Panc1 (cell line): ENCODE measurements at regions not wholly inside any gene's neighbourhood (a gene's known extent, or its start where the extent isn't known, plus 50 kb on each side); places are given as distances from the start of the nearest gene placed in this dataset.

Source experiments
- ATAC-seq: fragments of 200-7000 bp; cut with Tn5 transposase; 2 replicates; pipeline ENCODE4 v1.9.1; 2020; ENCODE audit warnings: mild to moderate bottlenecking, moderate library complexity
- BruUV-seq: library from RNA; stranded (reverse); fragments of 400-500 nt; replicated peaks from 2 replicates; lab custom pipeline; 2021; lab: Mats Ljungman, UMichigan
- CTCF ChIA-PET: fragments of 300-600 bp; sonication (Branson Sonifier 250); formaldehyde crosslinking; loops from one replicate; lab custom pipeline; 2022; ENCODE audit warnings: antibody characterized with exemption; lab: Charles Lee
- POLR2A ChIA-PET: fragments of 300-600 bp; sonication (Branson Sonifier 250); formaldehyde crosslinking; loops from one replicate; lab custom pipeline; 2022; ENCODE audit warnings: antibody characterized with exemption; lab: Charles Lee
- DNase-seq: peaks from one replicate; pipeline ENCODE4 v3.0.0-alpha.2; 2010; ENCODE audit warnings: low read depth, low spot score
- H3K27ac ChIP-seq: 2 replicates; pipeline ENCODE4 v1.5.1; 2011; ENCODE audit warnings: mild to moderate bottlenecking, low read length, inconsistent platforms
- H3K27me3 ChIP-seq: fragments of 200-500 bp; sonication (Bioruptor generic); 2 replicates; pipeline ENCODE4 v1.6.0; 2014; ENCODE audit warnings: low read length, inconsistent platforms; ENCODE audit not compliant: control insufficient read depth, insufficient read depth
- H3K36me3 ChIP-seq: fragments of 200-500 bp; sonication (Bioruptor generic); 2 replicates; pipeline ENCODE4 v1.5.1; 2014; ENCODE audit warnings: inconsistent platforms, mild to moderate bottlenecking, low read length, moderate library complexity; ENCODE audit not compliant: control insufficient read depth, insufficient read depth
- H3K4me1 ChIP-seq: 2 replicates; pipeline ENCODE4 v1.5.1; 2011; ENCODE audit warnings: inconsistent platforms, mild to moderate bottlenecking, low read length, moderate library complexity; ENCODE audit not compliant: control insufficient read depth, insufficient read depth
- H3K4me3 ChIP-seq, 2 experiments: 2 replicates each; pipeline ENCODE4 v1.5.1; 2011 to 2012; ENCODE audit warnings: low read depth in 2 of 2, low read length in 2 of 2, mild to moderate bottlenecking in 2 of 2, inconsistent platforms in 1 of 2, moderate library complexity in 1 of 2
- H3K9me3 ChIP-seq: fragments of 200-500 bp; sonication (Bioruptor generic); 2 replicates; pipeline ENCODE4 v1.5.1; 2014; ENCODE audit warnings: low read depth, mild to moderate bottlenecking, inconsistent platforms, low read length, moderate library complexity; ENCODE audit not compliant: control insufficient read depth, insufficient read depth
- POLR2AphosphoS5 ChIP-seq: IDR thresholded peaks from 2 replicates; pipeline ENCODE4 v1.6.1; 2012; ENCODE audit warnings: mild to moderate bottlenecking, low read depth, low read length, moderate library complexity
- SIN3A ChIP-seq: IDR thresholded peaks from 2 replicates; pipeline ENCODE4 v1.6.1; 2012; ENCODE audit warnings: low read depth, mild to moderate bottlenecking, low read length, moderate library complexity, borderline replicate concordance; ENCODE audit not compliant: insufficient read depth
- TCF7L2 ChIP-seq: IDR thresholded peaks from 2 replicates; pipeline ENCODE4 v1.6.1; 2011; ENCODE audit warnings: mild to moderate bottlenecking, low read depth, low read length, inconsistent platforms
- in situ Hi-C: cut with HindIII; loops from 2 replicates; pipeline ENCODE4 v1.10.0; 2016; ENCODE audit warnings: low sequenced_read_pairs, low pct_unique_long_range_greater_than_20kb
- intact Hi-C: fragments of 100-400 bp; cut with micrococcal nuclease; formaldehyde crosslinking; loops from one replicate; pipeline ENCODE4 v1.10.0; 2022; ENCODE audit not compliant: unreplicated experiment
- TF ChIP-seq, protein P1 (sequence below), 2 experiments: IDR thresholded peaks; 2 replicates each; pipeline ENCODE4 v1.6.1; 2011 to 2012; ENCODE audit warnings: low read depth in 2 of 2, control low read depth in 1 of 2, low read length in 1 of 2, mild to moderate bottlenecking in 1 of 2, moderate library complexity in 1 of 2; ENCODE audit not compliant: insufficient read depth in 1 of 2
- TF ChIP-seq, protein P2 (sequence below): fragments of 450-650 bp; IDR thresholded peaks from 2 replicates; pipeline ENCODE4 v1.5.1; 2017; ENCODE audit warnings: mild to moderate bottlenecking

DNA sequence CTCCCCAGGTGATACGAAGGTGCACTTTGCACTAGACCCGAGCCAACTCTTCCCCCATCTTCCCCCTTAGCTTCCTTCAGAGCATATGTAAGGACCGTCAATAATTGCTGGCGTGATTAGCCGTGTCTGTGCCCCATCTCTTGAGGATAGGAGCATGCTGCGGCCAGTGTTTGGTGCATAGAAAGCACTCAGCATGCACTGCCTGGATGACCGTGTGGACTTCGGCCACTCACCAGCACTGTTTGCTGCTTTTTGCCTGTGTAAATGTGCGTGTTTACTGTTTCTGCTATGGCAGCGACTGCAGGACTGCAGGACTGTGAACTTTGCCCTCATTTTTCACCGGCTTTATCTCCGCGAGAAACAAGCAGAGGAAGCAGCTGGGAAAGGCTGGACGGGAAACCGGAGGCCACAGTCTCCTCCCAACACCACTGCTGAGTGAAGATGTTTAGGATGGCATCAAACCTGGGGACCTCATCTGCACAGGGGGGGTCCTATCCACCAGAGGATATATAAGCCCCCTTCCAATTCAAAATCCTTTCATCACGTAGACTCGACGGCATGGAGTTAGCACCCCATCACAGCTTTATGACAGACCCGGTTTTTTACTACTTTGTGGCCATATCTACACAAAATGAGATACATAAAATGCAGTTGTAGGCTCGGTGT, 150.6 kb upstream of the AFDN start:
- Histone ChIP-seq H3K9me3 (no peaks in the 10 kb centered on the region), H3K4me3 (no peak overlapping the region), H3K4me1 (peaks cover 6% of the 10 kb centered on the region; the same call in 1 of the 2 replicates), H3K27ac (no peak overlapping the region), H3K36me3 (no peaks in the 10 kb centered on the region), H3K27me3 (peaks cover 10% of the 10 kb centered on the region; the same call in 1 of the 2 replicates)
- DNase-seq, result no peak
- ChIA-PET CTCF (interaction anchor here (0.5 kb wide), 1 partner anchor 633 kb away, joined by 4 read pairs; no protein-coding TSS in a partner anchor), POLR2A (no interaction called here)
- BruUV-seq, result no TSS peak
- no peak for ATAC-seq
- intact Hi-C loops, result no loop called here
- no peak for TF ChIP-seq POLR2AphosphoS5
- no peak for TF ChIP-seq TCF7L2
- no peak for TF ChIP-seq SIN3A
- TF ChIP-seq, protein P1, sequence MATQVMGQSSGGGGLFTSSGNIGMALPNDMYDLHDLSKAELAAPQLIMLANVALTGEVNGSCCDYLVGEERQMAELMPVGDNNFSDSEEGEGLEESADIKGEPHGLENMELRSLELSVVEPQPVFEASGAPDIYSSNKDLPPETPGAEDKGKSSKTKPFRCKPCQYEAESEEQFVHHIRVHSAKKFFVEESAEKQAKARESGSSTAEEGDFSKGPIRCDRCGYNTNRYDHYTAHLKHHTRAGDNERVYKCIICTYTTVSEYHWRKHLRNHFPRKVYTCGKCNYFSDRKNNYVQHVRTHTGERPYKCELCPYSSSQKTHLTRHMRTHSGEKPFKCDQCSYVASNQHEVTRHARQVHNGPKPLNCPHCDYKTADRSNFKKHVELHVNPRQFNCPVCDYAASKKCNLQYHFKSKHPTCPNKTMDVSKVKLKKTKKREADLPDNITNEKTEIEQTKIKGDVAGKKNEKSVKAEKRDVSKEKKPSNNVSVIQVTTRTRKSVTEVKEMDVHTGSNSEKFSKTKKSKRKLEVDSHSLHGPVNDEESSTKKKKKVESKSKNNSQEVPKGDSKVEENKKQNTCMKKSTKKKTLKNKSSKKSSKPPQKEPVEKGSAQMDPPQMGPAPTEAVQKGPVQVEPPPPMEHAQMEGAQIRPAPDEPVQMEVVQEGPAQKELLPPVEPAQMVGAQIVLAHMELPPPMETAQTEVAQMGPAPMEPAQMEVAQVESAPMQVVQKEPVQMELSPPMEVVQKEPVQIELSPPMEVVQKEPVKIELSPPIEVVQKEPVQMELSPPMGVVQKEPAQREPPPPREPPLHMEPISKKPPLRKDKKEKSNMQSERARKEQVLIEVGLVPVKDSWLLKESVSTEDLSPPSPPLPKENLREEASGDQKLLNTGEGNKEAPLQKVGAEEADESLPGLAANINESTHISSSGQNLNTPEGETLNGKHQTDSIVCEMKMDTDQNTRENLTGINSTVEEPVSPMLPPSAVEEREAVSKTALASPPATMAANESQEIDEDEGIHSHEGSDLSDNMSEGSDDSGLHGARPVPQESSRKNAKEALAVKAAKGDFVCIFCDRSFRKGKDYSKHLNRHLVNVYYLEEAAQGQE (IDR thresholded peaks at IDR 0.05; ENCODE audit: insufficient read depth in 1 of 2, low read depth in 2 of 2, low read length in 1 of 2), result no peak
- TF ChIP-seq, protein P2, sequence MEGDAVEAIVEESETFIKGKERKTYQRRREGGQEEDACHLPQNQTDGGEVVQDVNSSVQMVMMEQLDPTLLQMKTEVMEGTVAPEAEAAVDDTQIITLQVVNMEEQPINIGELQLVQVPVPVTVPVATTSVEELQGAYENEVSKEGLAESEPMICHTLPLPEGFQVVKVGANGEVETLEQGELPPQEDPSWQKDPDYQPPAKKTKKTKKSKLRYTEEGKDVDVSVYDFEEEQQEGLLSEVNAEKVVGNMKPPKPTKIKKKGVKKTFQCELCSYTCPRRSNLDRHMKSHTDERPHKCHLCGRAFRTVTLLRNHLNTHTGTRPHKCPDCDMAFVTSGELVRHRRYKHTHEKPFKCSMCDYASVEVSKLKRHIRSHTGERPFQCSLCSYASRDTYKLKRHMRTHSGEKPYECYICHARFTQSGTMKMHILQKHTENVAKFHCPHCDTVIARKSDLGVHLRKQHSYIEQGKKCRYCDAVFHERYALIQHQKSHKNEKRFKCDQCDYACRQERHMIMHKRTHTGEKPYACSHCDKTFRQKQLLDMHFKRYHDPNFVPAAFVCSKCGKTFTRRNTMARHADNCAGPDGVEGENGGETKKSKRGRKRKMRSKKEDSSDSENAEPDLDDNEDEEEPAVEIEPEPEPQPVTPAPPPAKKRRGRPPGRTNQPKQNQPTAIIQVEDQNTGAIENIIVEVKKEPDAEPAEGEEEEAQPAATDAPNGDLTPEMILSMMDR, result no peak
- in situ Hi-C loops, result no loop called here

DNA sequence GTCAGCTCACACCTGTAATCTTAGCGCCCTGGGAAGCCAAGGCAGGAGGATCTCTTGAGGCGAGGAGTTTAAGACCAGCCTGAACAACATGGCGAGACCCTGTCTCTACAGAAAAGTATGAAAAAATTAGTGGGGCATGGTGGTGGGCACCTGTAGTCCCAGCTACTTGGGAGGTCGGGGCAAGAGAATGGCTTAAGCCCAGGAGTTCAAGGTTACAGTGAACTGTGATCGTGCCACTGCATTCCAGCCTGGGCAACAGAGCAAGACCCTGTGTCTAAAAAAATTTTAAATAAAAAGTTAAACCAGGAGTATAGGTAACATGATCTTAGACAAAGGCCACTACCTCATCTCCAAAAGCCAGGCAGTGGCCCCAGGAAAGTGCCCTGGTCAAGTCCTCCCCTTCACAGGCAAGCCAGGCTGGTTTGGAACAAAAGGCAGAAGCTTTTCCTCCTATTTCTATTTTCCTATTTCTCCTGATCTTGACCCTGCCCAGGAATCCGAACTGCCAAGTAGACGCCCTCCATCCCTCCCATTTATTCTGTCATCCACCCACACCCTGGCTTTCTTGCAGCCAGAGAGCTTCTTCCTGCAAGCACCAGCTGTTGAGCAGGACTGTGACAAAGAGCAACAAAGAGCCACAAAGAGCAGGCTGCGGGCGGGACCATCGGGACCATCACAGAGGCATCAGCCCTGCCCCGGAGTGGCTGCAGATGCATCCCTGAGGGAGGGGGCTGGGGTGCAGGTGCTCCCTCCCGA, 149.9 kb upstream of the AFDN start:
- no peak overlapping the region for H3K27ac ChIP-seq
- no peaks in the 10 kb centered on the region for H3K9me3 ChIP-seq
- TF ChIP-seq, protein P1 (IDR thresholded peaks at IDR 0.05; ENCODE audit: insufficient read depth in 1 of 2, low read depth in 2 of 2, low read length in 1 of 2), result no peak
- TF ChIP-seq TCF7L2, result no peak
- TF ChIP-seq, protein P2, result no peak
- TF ChIP-seq POLR2AphosphoS5, result no peak
- no peak for TF ChIP-seq SIN3A
- POLR2A ChIA-PET, result no interaction called here
- H3K4me1 ChIP-seq, result peaks cover 6% of the 10 kb centered on the region; the same call in 1 of the 2 replicates
- H3K4me3 ChIP-seq, result no peak overlapping the region
- CTCF ChIA-PET, result no interaction called here
- no TSS peak for BruUV-seq
- H3K27me3 ChIP-seq, result peaks cover 10% of the 10 kb centered on the region; the same call in 1 of the 2 replicates
- intact Hi-C loops (no loop called here), in situ Hi-C loops (no loop called here)
- DNase-seq, result no peak
- ATAC-seq, result no peak
- H3K36me3 ChIP-seq, result no peaks in the 10 kb centered on the region
